ENCODE measurements at regions not wholly inside any gene's neighbourhood (a gene's known extent, or its start where the extent isn't known, plus 50 kb on each side); places are given as distances from the start of the nearest gene placed in this dataset.

DNA sequence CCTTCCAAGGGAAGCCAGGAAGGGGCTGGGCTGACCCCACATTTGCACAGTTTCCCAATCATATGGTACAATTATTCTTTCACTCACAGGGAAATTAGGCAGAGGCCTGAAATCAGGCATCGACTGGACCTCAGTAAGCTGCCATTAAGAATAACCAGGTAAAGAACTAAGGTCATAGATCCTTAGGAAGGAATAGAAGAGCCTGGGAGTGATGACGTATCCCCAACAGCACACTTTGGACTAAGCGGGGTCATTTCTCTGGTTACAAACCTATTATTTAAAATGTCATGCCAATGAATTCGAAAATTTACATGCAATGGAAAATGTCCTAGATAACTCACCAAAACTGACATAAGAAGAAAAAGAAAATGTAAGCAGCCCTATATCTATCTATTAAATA is 118.2 kb downstream of the BRD1 start:
- TF ChIP-seq POLR2A (IDR thresholded peaks at IDR 0.05) (no peak), EP300 (IDR thresholded peaks at IDR 0.05) (no peak)
- TF ChIP-seq, protein P1, sequence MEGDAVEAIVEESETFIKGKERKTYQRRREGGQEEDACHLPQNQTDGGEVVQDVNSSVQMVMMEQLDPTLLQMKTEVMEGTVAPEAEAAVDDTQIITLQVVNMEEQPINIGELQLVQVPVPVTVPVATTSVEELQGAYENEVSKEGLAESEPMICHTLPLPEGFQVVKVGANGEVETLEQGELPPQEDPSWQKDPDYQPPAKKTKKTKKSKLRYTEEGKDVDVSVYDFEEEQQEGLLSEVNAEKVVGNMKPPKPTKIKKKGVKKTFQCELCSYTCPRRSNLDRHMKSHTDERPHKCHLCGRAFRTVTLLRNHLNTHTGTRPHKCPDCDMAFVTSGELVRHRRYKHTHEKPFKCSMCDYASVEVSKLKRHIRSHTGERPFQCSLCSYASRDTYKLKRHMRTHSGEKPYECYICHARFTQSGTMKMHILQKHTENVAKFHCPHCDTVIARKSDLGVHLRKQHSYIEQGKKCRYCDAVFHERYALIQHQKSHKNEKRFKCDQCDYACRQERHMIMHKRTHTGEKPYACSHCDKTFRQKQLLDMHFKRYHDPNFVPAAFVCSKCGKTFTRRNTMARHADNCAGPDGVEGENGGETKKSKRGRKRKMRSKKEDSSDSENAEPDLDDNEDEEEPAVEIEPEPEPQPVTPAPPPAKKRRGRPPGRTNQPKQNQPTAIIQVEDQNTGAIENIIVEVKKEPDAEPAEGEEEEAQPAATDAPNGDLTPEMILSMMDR (IDR thresholded peaks at IDR 0.05) = no peak
